Stomach (tissue), 8 donors: ENCODE measurements at regions not wholly inside any gene's neighbourhood (a gene's known extent, or its start where the extent isn't known, plus 50 kb on each side); places are given as distances from the start of the nearest gene placed in this dataset.

ENCODE experiments used
- DNase-seq, 2 donors: peaks; one replicate each; pipeline versions ENCODE4 v3.0.0 to v3.0.0-alpha.2; 2013 to 2019
- H3K27ac ChIP-seq, 5 donors: fragments of 200-600 bp in 4 of 5; sonication (generic) in 4 of 5; one replicate each; pipeline ENCODE4 v1.5.1; 2013 to 2019; ENCODE audit warnings: mild to moderate bottlenecking in 1 of 5, moderate library complexity in 1 of 5
- H3K27me3 ChIP-seq, 3 donors: fragments of 200-600 bp; sonication (generic); one replicate each; pipeline ENCODE4 v1.5.1; 2017 to 2019; ENCODE audit warnings: mixed run types in 1 of 3
- H3K36me3 ChIP-seq, 4 donors: fragments of 200-600 bp; sonication (generic); 1 replicate in 3 of 4; 2 replicates in 1 of 4; pipeline ENCODE4 v1.5.1; 2016 to 2019
- H3K4me1 ChIP-seq, 4 donors: fragments of 200-600 bp; sonication (generic); one replicate each; pipeline ENCODE4 v1.5.1; 2016 to 2019
- H3K4me3 ChIP-seq, 4 donors: fragments of 200-600 bp; sonication (generic) in 3 of 4; one replicate each; pipeline ENCODE4 v1.5.1; 2016 to 2019; ENCODE audit warnings: mild to moderate bottlenecking in 1 of 4
- H3K9me3 ChIP-seq, 4 donors: fragments of 200-600 bp; sonication (generic); one replicate each; pipeline ENCODE4 v1.5.1; 2016 to 2019
- CTCF ChIP-seq, 7 experiments: fragments of 450-650 bp in 4 of 7; fragments of 200-600 bp in 3 of 7; sonication (generic) in 3 of 7; IDR thresholded peaks; one replicate each; pipeline ENCODE4 v1.5.1; 2016 to 2019; ENCODE audit warnings: antibody characterized with exemption in 7 of 7, control low read depth in 2 of 7, mild to moderate bottlenecking in 1 of 7
- EP300 ChIP-seq: sonication (generic); formaldehyde crosslinking; IDR thresholded peaks from one replicate; pipeline ENCODE4 v1.6.1; 2017; ENCODE audit warnings: antibody characterized with exemption
- POLR2A ChIP-seq, 4 donors: fragments of 450-650 bp; IDR thresholded peaks; one replicate each; pipeline ENCODE4 v1.6.1; 2016; ENCODE audit warnings: antibody characterized with exemption in 4 of 4, control low read depth in 2 of 4, mild to moderate bottlenecking in 1 of 4, moderate library complexity in 1 of 4
- POLR2AphosphoS5 ChIP-seq, 3 donors: sonication (generic); formaldehyde crosslinking; IDR thresholded peaks; one replicate each; pipeline ENCODE4 v1.6.1; 2016; ENCODE audit warnings: antibody characterized with exemption in 3 of 3
- WGBS, 5 donors: extraction: QIAGEN DNeasy Blood & Tissue Kit in 3 of 5; methylation state at CpG; one replicate each; pipeline versions ENCODE4 v1.1.5 to v1.1.7; 2013 to 2018; 5-methylcytosine and 5-hydroxymethylcytosine counted together
- intact Hi-C: fragments of 100-400 bp; cut with DNase I; formaldehyde crosslinking; loops from one replicate; pipeline ENCODE4 v1.15.1; 2023; ENCODE audit warnings: low total_unique reads
- donor health status: healthy with polysubstance abuse.
- donor health status: Bipolar disorder and iron deficiency.
- donor health status: healthy.

- no peak overlapping the region for H3K27ac ChIP-seq
- no peak for TF ChIP-seq EP300
- no peak for TF ChIP-seq POLR2A (IDR thresholded peaks at IDR 0.05)
- no peak for TF ChIP-seq CTCF (IDR thresholded peaks at IDR 0.05)
- no peak for TF ChIP-seq POLR2AphosphoS5 (IDR thresholded peaks at IDR 0.05)
- DNase-seq, result no peak
- intact Hi-C loops, result no loop called here
- no peaks in the 10 kb centered on the region for H3K4me1 ChIP-seq
- no peaks in the 10 kb centered on the region for H3K36me3 ChIP-seq
- no peak overlapping the region for H3K4me3 ChIP-seq
- 71 to 87% (median 79%) methylated on average over 9 of the region's 9 CpGs for WGBS, 5 donors
- no peaks in the 10 kb centered on the region for H3K9me3 ChIP-seq
- H3K27me3 ChIP-seq, result no peaks in the 10 kb centered on the region
Observed at GRCh38 chr7:66514050-66514449, 114.6 kb upstream of the KCTD7 start.

GRCh38 chr7:66517212-66517909 lies 111.3 kb upstream of the KCTD7 start:
- intact Hi-C loops, result no loop called here
- Histone ChIP-seq H3K36me3 (no peaks in the 10 kb centered on the region), H3K27ac (no peak overlapping the region), H3K27me3 (no peaks in the 10 kb centered on the region), H3K9me3 (no peaks in the 10 kb centered on the region), H3K4me1 (no peaks in the 10 kb centered on the region), H3K4me3 (no peak overlapping the region)
- no peak for TF ChIP-seq POLR2A (IDR thresholded peaks at IDR 0.05)
- no peak for DNase-seq
- 75 to 86% (median 78%) methylated on average over 5 to 7 of the region's 7 CpGs for WGBS, 5 donors

GRCh38 chr7:66518151-66518691 lies 110.5 kb upstream of the KCTD7 start:
- H3K4me3 ChIP-seq, result no peak overlapping the region
- no peaks in the 10 kb centered on the region for H3K36me3 ChIP-seq
- TF ChIP-seq POLR2A (IDR thresholded peaks at IDR 0.05) (no peak), POLR2AphosphoS5 (IDR thresholded peaks at IDR 0.05) (no peak), CTCF (IDR thresholded peaks at IDR 0.05) (no peak), EP300 (no peak)
- intact Hi-C loops, result no loop called here
- WGBS, 5 donors, result 67 to 83% (median 72%) methylated on average over 9 to 14 of the region's 14 CpGs
- no peaks in the 10 kb centered on the region for H3K9me3 ChIP-seq
- no peak for DNase-seq
- H3K27ac ChIP-seq, result no peak overlapping the region
- H3K27me3 ChIP-seq, result no peaks in the 10 kb centered on the region
- no peaks in the 10 kb centered on the region for H3K4me1 ChIP-seq

- Histone ChIP-seq H3K9me3 (no peaks in the 10 kb centered on the region), H3K27ac (no peak overlapping the region), H3K36me3 (no peaks in the 10 kb centered on the region), H3K4me3 (no peak overlapping the region), H3K27me3 (no peaks in the 10 kb centered on the region), H3K4me1 (no peaks in the 10 kb centered on the region)
- WGBS, 5 donors, result 88 to 93% (median 91%) methylated on average over 4 of the region's 4 CpGs
- no peak for DNase-seq
- TF ChIP-seq EP300 (no peak), POLR2A (IDR thresholded peaks at IDR 0.05) (no peak), CTCF (IDR thresholded peaks at IDR 0.05) (no peak), POLR2AphosphoS5 (IDR thresholded peaks at IDR 0.05) (no peak)
- intact Hi-C loops, result no loop called here
Observed at GRCh38 chr7:66521675-66522074, 107.0 kb upstream of the KCTD7 start.

GRCh38 chr7:66522518-66522917 lies 106.2 kb upstream of the KCTD7 start:
- H3K27ac ChIP-seq, result no peak overlapping the region
- H3K9me3 ChIP-seq, result no peaks in the 10 kb centered on the region
- intact Hi-C loops, result no loop called here
- no peaks in the 10 kb centered on the region for H3K36me3 ChIP-seq
- TF ChIP-seq POLR2AphosphoS5 (IDR thresholded peaks at IDR 0.05) (no peak), EP300 (no peak)
- no peaks in the 10 kb centered on the region for H3K4me1 ChIP-seq
- DNase-seq, result no peak
- WGBS, 5 donors, result 44 to 58% (median 51%) methylated on average over 2 to 3 of the region's 3 CpGs
- H3K4me3 ChIP-seq, result no peak overlapping the region
- no peaks in the 10 kb centered on the region for H3K27me3 ChIP-seq
